MM.1S (cell line): ENCODE measurements at regions not wholly inside any gene's neighbourhood (a gene's known extent, or its start where the extent isn't known, plus 50 kb on each side); places are given as distances from the start of the nearest gene placed in this dataset.
"Not testable (repeated sequence)": the region's sequence is repeated elsewhere in the genome, so short reads cannot be mapped to it uniquely, and the experiment has no call there.

Source experiments
- EZH2 ChIP-seq: fragments of 300-600 bp; sonication (generic); optimal IDR thresholded peaks from 2 replicates; pipeline ENCODE3; 2017; ENCODE audit warnings: low read depth, mild to moderate bottlenecking, antibody characterized with exemption, low read length, mixed read lengths
- EZH2phosphoT487 ChIP-seq: fragments of 300-600 bp; sonication (generic); IDR thresholded peaks from 2 replicates; pipeline ENCODE4 v1.6.1; 2018; ENCODE audit warnings: antibody characterized with exemption, low read length
- TF ChIP-seq, protein P1 (sequence below): fragments of 300-600 bp; sonication (generic); IDR thresholded peaks from 2 replicates; pipeline ENCODE4 v1.5.1; 2016; ENCODE audit warnings: antibody characterized with exemption, low read length, mixed read lengths

GRCh38 chr4:97097036-97097435 is 1046.2 kb downstream of the STPG2 start:
- TF ChIP-seq, protein P1, sequence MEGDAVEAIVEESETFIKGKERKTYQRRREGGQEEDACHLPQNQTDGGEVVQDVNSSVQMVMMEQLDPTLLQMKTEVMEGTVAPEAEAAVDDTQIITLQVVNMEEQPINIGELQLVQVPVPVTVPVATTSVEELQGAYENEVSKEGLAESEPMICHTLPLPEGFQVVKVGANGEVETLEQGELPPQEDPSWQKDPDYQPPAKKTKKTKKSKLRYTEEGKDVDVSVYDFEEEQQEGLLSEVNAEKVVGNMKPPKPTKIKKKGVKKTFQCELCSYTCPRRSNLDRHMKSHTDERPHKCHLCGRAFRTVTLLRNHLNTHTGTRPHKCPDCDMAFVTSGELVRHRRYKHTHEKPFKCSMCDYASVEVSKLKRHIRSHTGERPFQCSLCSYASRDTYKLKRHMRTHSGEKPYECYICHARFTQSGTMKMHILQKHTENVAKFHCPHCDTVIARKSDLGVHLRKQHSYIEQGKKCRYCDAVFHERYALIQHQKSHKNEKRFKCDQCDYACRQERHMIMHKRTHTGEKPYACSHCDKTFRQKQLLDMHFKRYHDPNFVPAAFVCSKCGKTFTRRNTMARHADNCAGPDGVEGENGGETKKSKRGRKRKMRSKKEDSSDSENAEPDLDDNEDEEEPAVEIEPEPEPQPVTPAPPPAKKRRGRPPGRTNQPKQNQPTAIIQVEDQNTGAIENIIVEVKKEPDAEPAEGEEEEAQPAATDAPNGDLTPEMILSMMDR: not testable (repeated sequence)
- not testable (repeated sequence) for TF ChIP-seq EZH2phosphoT487, EZH2
